H1 (cell line): ENCODE measurements at regions not wholly inside any gene's neighbourhood (a gene's known extent, or its start where the extent isn't known, plus 50 kb on each side); places are given as distances from the start of the nearest gene placed in this dataset.

Experiments
- CBX5 ChIP-seq: fragments of 300-800, 300-1000 bp; sonication (generic); IDR thresholded peaks from 2 replicates; pipeline ENCODE4 v1.7.1; 2016; ENCODE audit warnings: antibody characterized with exemption, low read length, low read depth
- CTCF ChIP-seq, 3 experiments: IDR thresholded peaks; 1 replicate in 2 of 3; 2 replicates in 1 of 3; pipeline versions ENCODE4 v1.5.1 to v1.6.1; 2011; ENCODE audit warnings: low read length in 3 of 3, mild to moderate bottlenecking in 3 of 3, inconsistent platforms in 2 of 3, low read depth in 1 of 3, moderate library complexity in 1 of 3; ENCODE audit not compliant: insufficient read depth in 1 of 3; ENCODE audit errors: control extremely low read depth in 1 of 3
- EP300 ChIP-seq, 2 experiments: IDR thresholded peaks; 1 replicate in 1 of 2; 2 replicates in 1 of 2; pipeline ENCODE4 v1.6.1; 2011 to 2012; ENCODE audit warnings: low read depth in 2 of 2, low read length in 2 of 2, mild to moderate bottlenecking in 2 of 2, borderline replicate concordance in 1 of 2, inconsistent platforms in 1 of 2, moderate library complexity in 1 of 2
- EZH2 ChIP-seq: fragments of 200-600 bp; sonication (generic); IDR thresholded peaks from 2 replicates; pipeline ENCODE4 v1.7.1; 2012; ENCODE audit warnings: low read depth, mild to moderate bottlenecking, moderate library complexity, low read length, inconsistent platforms; ENCODE audit not compliant: severe bottlenecking
- GABPA ChIP-seq: IDR thresholded peaks from 2 replicates; pipeline ENCODE4 v1.6.1; 2011; ENCODE audit warnings: mild to moderate bottlenecking, low read length, moderate library complexity, borderline replicate concordance; ENCODE audit not compliant: insufficient read depth
- SUZ12 ChIP-seq: fragments of 200-600 bp; sonication (generic); IDR thresholded peaks from 2 replicates; pipeline ENCODE4 v1.6.1; 2012; ENCODE audit warnings: mild to moderate bottlenecking, inconsistent platforms, low read length, moderate library complexity, mixed read lengths
- TEAD4 ChIP-seq: IDR thresholded peaks from 2 replicates; pipeline ENCODE4 v1.6.1; 2012; ENCODE audit warnings: low read depth, low read length, inconsistent platforms, mixed read lengths
- TF ChIP-seq, protein P1 (sequence below): IDR thresholded peaks from 2 replicates; pipeline ENCODE4 v1.6.1; 2011; ENCODE audit warnings: low read depth, mild to moderate bottlenecking, low read length; ENCODE audit not compliant: insufficient read depth

GRCh38 chr1:191327868-191328267 is 830.4 kb upstream of the RGS18 start:
- TF ChIP-seq, protein P1, sequence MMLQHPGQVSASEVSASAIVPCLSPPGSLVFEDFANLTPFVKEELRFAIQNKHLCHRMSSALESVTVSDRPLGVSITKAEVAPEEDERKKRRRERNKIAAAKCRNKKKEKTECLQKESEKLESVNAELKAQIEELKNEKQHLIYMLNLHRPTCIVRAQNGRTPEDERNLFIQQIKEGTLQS = no peak
- TF ChIP-seq TEAD4 = no peak
- no peak for TF ChIP-seq EP300 (IDR thresholded peaks at IDR 0.05; ENCODE audit: borderline replicate concordance in 1 of 2, low read depth in 2 of 2, low read length in 2 of 2)
- TF ChIP-seq GABPA = no peak
- TF ChIP-seq CTCF (IDR thresholded peaks at IDR 0.05; ENCODE audit: control extremely low read depth in 1 of 3, insufficient read depth in 1 of 3, low read depth in 1 of 3, low read length in 3 of 3) = no peak
- no peak for TF ChIP-seq SUZ12
- no peak for TF ChIP-seq CBX5
- no peak for TF ChIP-seq EZH2
